GM19351 (cell line): ENCODE measurements at regions not wholly inside any gene's neighbourhood (a gene's known extent, or its start where the extent isn't known, plus 50 kb on each side); places are given as distances from the start of the nearest gene placed in this dataset.
"Not testable (repeated sequence)": the region's sequence is repeated elsewhere in the genome, so short reads cannot be mapped to it uniquely, and the experiment has no call there.

Source experiments
- ATAC-seq: cut with Tn5 transposase; IDR thresholded peaks from one replicate; pipeline ENCODE4 v1.9.1; 2021; ENCODE audit warnings: mild to moderate bottlenecking, moderate library complexity; ENCODE audit not compliant: unreplicated experiment

DNA sequence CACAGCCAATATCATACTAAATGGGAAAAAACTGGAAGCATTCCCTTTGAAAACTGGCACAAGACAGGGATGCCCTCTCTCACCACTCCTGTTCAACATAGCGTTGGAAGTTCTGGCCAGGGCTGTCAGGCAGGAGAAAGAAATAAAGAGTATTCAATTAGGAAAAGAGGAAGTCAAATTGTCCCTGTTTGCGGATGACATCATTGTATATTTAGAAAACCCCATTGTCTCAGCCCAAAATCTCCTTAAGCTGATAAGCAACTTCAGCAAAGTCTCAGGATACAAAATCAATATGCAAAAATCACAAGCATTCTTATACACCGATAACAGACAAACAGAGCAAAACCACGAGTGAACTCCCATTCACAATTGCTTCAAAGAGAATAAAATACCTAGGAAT lies 283.4 kb downstream of the TSN start:
- ATAC-seq: not testable (repeated sequence)

GRCh38 chr2:122041455-122041854 lies 286.0 kb downstream of the TSN start:
- no peak for ATAC-seq

DNA sequence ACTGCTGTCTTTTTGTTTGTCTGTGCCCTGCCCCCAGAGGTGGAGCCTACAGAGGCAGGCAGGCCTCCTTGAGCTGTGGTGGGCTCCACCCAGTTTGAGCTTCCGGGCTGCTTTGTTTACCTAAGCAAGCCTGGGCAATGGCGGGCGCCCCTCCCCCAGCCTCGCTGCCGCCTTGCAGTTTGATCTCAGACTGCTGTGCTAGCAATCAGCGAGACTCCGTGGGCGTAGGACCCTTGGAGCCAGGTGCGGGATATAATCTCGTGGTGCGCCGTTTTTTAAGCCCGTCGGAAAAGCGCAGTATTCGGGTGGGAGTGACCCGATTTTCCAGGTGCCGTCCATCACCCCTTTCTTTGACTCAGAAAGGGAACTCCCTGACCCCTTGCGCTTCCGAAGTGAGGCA lies 296.2 kb downstream of the TSN start:
- not testable (repeated sequence) for ATAC-seq

GRCh38 chr2:122055521-122055931 lies 300.1 kb downstream of the TSN start:
- no peak for ATAC-seq

- no peak for ATAC-seq
Measured at GRCh38 chr2:122056853-122057252, 301.4 kb downstream of the TSN start.

GRCh38 chr2:122061206-122061605 lies 305.8 kb downstream of the TSN start:
- ATAC-seq: no peak

DNA sequence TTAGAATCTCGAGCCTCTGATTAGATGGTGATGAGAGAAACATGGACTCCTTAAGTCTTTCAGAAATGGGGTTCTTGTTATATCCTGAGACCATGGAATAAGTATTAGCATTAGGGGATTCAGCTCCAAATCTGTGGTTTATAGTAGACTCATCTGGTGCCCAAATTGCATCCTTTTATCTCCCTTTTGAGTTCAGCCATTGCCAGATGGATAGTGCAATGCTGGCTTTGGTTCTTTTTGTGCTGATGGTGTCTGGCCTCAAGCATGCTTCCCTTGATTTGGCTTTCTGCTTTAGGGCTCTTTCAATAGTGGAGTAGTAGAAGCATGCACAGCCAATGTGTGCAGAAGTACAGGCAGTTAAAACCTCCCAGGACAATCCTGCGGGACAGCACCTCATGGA lies 306.4 kb downstream of the TSN start:
- no peak for ATAC-seq

DNA sequence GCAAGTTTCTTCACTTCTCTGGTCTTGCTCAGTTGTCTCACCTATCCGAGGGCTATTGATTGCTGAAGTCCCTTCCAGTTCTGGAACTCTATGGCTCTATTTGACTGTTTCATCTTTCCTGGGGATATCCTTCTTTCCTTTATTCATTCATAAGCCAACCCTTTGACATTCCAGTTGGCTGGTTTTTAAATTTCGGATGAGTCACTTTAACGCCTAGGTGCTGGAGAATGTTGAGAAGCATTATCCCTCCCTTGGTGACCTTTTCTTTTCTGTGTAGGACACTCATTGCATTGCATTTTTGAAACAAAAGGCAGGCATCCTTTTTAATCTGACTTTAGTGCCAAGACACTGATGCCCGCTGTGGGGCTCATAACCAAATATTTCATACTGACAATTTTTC lies 307.1 kb downstream of the TSN start:
- ATAC-seq: no peak

GRCh38 chr2:122063716-122064115 lies 308.3 kb downstream of the TSN start:
- no peak for ATAC-seq

GRCh38 chr2:122070241-122070731 lies 314.8 kb downstream of the TSN start:
- no peak for ATAC-seq

DNA sequence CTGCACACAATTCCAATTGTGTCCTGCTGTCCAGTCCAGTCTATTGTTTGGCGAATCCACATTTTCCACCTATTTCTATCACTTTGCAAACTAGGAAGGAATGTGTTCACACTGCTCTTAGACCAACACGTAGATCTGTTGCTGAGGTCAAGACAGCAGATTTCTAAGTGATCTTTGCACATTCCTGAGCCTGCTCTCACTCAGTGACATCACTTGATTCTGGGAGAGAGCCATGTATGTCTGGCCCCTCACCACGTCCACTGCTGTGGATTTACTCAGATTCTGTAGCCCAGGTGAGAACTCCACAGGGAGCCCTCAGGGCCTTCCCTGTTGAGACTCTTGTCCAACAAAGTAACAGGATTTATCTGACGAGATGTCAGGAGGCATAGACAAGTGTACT lies 317.2 kb downstream of the TSN start:
- no peak for ATAC-seq

DNA sequence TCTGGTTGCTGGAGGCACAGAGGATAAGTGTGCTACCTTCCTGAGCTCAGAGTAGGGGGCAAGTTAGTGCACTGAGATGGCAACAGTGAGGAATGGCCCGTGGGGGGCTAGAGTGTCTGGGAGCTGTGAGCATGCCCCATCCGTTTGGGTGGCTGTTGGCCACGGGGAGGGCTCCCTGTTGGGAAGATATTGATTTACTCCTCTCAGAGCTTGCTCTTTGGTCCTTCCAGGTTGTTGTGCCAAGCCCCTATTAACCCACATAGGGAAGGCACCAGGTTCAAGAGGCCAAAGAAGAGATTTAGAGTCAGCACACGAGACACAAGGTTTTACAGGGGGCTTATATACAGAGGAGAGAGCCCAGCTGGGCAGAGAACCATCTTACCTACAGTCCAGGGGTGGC lies 318.8 kb downstream of the TSN start:
- ATAC-seq: no peak

DNA sequence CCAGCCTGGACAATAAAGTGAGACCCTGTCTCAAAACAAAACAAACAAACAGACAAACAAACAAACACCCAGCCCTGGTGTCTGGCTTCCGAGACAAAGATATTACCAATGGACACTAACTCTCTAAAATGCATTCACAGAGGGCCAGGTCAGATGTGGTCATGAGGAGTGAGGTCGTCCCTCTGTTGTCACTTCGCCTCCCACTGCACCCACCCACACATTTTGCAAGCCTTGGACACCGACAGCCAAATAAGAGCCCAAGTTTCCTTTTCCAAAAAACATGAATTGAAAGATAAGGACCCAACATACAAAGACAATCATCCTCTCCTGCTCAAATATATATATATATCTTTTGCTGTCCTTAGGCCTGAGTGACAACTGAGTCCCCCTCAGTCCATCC lies 319.9 kb downstream of the TSN start:
- no peak for ATAC-seq

GRCh38 chr2:122077114-122077513 lies 321.7 kb downstream of the TSN start:
- no peak for ATAC-seq

GRCh38 chr2:122077771-122078170 lies 322.3 kb downstream of the TSN start:
- no peak for ATAC-seq

DNA sequence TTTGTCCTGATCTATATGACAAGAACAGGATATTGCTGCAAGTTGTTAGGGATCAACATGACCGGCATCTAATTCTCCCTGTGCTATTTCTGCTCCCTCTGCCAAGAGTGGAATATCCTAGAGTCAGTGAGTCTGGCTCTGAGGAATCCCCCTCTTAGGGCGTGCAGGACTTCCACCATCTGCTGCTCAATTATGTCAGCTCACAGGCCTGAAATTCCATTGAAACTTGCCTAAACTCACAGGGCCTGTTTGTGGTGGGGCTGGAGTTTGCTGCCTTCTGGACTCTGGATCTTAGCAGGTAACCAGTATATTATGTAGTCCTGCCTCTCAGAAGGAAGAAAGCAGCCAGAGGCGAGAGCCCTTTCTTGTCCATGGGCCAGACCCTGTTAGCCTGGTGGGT lies 323.0 kb downstream of the TSN start:
- ATAC-seq: no peak

GRCh38 chr2:122079844-122080243 lies 324.4 kb downstream of the TSN start:
- no peak for ATAC-seq

GRCh38 chr2:122080316-122080715 lies 324.9 kb downstream of the TSN start:
- ATAC-seq: no peak

GRCh38 chr2:122080871-122081270 lies 325.4 kb downstream of the TSN start:
- ATAC-seq: no peak

GRCh38 chr2:122081751-122082150 lies 326.3 kb downstream of the TSN start:
- ATAC-seq: no peak

DNA sequence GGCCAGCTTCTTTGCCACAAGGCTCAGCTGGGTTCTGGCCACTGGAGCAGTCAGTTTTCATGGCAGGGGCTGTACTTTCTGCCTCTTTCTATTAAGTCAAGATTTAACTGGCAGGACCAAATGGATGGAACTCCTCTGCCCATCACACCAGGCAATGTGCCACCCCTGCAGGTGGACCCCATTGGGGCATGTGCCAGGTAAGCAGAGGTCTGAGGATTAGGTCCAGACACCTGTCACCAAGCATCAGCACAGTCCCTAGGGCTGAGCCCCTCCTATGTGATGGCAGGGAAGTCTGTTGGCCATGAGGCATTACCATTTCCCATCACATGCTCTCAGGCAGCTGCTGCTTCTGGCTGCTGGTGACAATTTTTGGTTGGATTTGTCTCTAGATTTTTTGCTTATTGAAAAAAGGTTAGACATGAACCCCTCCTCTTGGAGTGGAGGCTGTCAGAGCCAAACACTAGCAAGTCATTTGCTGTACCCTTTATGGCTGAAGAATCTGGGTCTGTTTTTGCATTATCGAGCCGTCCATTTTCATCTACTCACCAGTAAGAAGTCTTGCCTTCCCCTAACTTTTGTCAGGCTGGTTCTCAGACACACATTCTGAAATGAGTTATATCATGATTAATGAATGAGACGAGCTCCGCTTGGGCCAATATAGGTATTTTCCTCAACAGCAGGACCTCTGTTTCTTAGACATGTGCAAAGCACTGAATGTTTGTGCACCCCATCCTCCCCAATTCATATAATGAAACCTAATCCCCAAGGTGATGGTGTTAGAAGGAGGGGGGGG lies 328.0 kb downstream of the TSN start:
- no peak for ATAC-seq

DNA sequence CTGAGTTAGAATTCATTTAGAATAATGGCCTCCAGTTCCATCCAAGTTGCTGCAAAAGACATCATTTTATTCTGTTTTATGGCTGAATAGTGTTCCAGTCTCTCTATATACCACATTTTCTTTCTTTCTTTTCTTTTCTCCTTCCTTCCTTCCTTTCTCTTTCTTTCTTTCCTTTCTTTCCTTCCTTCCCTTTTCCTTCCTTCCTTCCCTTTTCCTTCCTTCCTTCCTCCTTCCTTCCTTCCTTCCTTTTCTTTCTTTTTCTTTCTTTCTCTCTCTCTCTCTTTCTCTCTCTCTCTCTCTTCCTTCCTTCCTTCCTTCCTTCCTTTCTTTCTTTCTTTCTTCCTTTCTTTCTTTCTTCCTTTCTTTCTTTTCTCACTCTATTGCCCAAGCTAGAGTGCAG lies 330.2 kb downstream of the TSN start:
- ATAC-seq: not testable (repeated sequence)

DNA sequence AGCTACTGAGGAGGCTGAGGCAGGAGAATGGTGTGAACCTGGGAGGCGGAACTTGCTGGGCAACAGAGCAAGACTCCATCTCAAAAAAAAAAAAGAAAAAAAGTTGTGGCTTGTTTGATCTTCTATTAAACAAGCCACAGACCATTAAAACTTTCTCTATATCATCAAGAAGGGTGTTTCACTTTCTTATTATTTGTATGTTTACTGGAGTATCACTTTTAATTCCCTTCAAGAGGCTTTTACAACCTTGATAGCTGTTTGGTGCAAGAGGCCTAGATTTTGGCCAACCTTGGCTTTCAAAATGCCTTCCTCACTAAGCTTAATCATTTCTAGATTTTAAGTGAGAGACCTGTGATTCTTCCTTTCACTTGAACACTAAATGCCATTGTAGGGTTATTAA lies 339.1 kb downstream of the TSN start:
- ATAC-seq: no peak
